Endothelial cell (in vitro differentiated cells): ENCODE measurements at regions not wholly inside any gene's neighbourhood (a gene's known extent, or its start where the extent isn't known, plus 50 kb on each side); places are given as distances from the start of the nearest gene placed in this dataset.

Experiments
- DNase-seq: peaks from one replicate; pipeline ENCODE4 v3.0.0; 2021; ENCODE audit warnings: low spot score
- H3K27ac Mint-ChIP-seq: one replicate; pipeline ENCODE4 v1.8.0; 2021; ENCODE audit warnings: mixed read lengths, inconsistent platforms; ENCODE audit not compliant: unreplicated experiment
- H3K27me3 Mint-ChIP-seq: one replicate; pipeline ENCODE4 v1.8.0; 2021; ENCODE audit warnings: mild to moderate bottlenecking, moderate library complexity, mixed read lengths, inconsistent platforms; ENCODE audit not compliant: unreplicated experiment
- H3K36me3 Mint-ChIP-seq: one replicate; pipeline ENCODE4 v1.8.0; 2021; ENCODE audit warnings: mild to moderate bottlenecking, low read depth, mixed read lengths, inconsistent platforms; ENCODE audit not compliant: unreplicated experiment
- H3K4me1 Mint-ChIP-seq: one replicate; pipeline ENCODE4 v1.8.0; 2021; ENCODE audit warnings: mild to moderate bottlenecking, mixed read lengths, inconsistent platforms; ENCODE audit not compliant: unreplicated experiment
- H3K4me3 Mint-ChIP-seq: one replicate; pipeline ENCODE4 v1.8.0; 2021; ENCODE audit warnings: mild to moderate bottlenecking, mixed read lengths, inconsistent platforms; ENCODE audit not compliant: unreplicated experiment
- H3K9me3 Mint-ChIP-seq: one replicate; pipeline ENCODE4 v1.8.0; 2021; ENCODE audit warnings: mixed read lengths, inconsistent platforms; ENCODE audit not compliant: unreplicated experiment
- CTCF ChIP-seq: fragments of 200-600 bp; sonication (generic); IDR thresholded peaks from one replicate; pipeline ENCODE4 v1.5.0; 2021; ENCODE audit warnings: antibody characterized with exemption; ENCODE audit not compliant: unreplicated experiment

- H3K36me3 Mint-ChIP-seq, result no peaks in the 10 kb centered on the region
- H3K27ac Mint-ChIP-seq, result no peak overlapping the region
- H3K4me3 Mint-ChIP-seq, result no peak overlapping the region
- no peaks in the 10 kb centered on the region for H3K27me3 Mint-ChIP-seq
- no peaks in the 10 kb centered on the region for H3K9me3 Mint-ChIP-seq
- no peaks in the 10 kb centered on the region for H3K4me1 Mint-ChIP-seq
- no peak for DNase-seq
- no peak for TF ChIP-seq CTCF
Measured at GRCh38 chr13:65347420-65348030, 1882.6 kb downstream of the PCDH9 start.

GRCh38 chr13:65343898-65344663, 1886.1 kb downstream of the PCDH9 start:
- no peak for TF ChIP-seq CTCF
- Mint-ChIP-seq H3K4me3 (no peak overlapping the region), H3K4me1 (peaks cover 7% of the 10 kb centered on the region), H3K27ac (no peak overlapping the region), H3K9me3 (no peaks in the 10 kb centered on the region), H3K27me3 (no peaks in the 10 kb centered on the region), H3K36me3 (no peaks in the 10 kb centered on the region)
- DNase-seq, result no peak

- no peak overlapping the region for H3K4me3 Mint-ChIP-seq
- no peaks in the 10 kb centered on the region for H3K27me3 Mint-ChIP-seq
- DNase-seq, result no peak
- H3K36me3 Mint-ChIP-seq, result no peaks in the 10 kb centered on the region
- peaks cover 7% of the 10 kb centered on the region for H3K4me1 Mint-ChIP-seq
- TF ChIP-seq CTCF, result no peak
- H3K27ac Mint-ChIP-seq, result no peak overlapping the region
- H3K9me3 Mint-ChIP-seq, result no peaks in the 10 kb centered on the region
Measured at GRCh38 chr13:65342541-65343337, 1887.4 kb downstream of the PCDH9 start.

- Mint-ChIP-seq H3K27me3 (peaks cover 2% of the 10 kb centered on the region), H3K36me3 (no peaks in the 10 kb centered on the region), H3K9me3 (no peaks in the 10 kb centered on the region), H3K4me1 (peaks cover 7% of the 10 kb centered on the region), H3K27ac (no peak overlapping the region), H3K4me3 (no peak overlapping the region)
- TF ChIP-seq CTCF, result no peak
- DNase-seq, result no peak
Measured at GRCh38 chr13:65339241-65339640, 1890.9 kb downstream of the PCDH9 start.
